NCI-H2029 treated with DMSO at 0.1 percent for 48 hours (cell line): ENCODE measurements at regions not wholly inside any gene's neighbourhood (a gene's known extent, or its start where the extent isn't known, plus 50 kb on each side); places are given as distances from the start of the nearest gene placed in this dataset.

Experiments used
- DNase-seq: peaks from one replicate; lab custom pipeline; 2025; lab: John Stamatoyannopoulos, UW

GRCh38 chr16:7185165-7185564, 147.5 kb upstream of the RBFOX1 start:
- no peak for DNase-seq

GRCh38 chr16:7183768-7184167, 148.9 kb upstream of the RBFOX1 start:
- no peak for DNase-seq

- no peak for DNase-seq
These were observed 150.0 kb upstream of the RBFOX1 start for GRCh38 chr16:7182510-7183109.

- no peak for DNase-seq
These were observed 154.8 kb upstream of the RBFOX1 start for GRCh38 chr16:7177875-7178274.

GRCh38 chr16:7171151-7171550, 161.5 kb upstream of the RBFOX1 start:
- no peak for DNase-seq

GRCh38 chr16:7167626-7168025, 165.0 kb upstream of the RBFOX1 start:
- no peak for DNase-seq

GRCh38 chr16:7161891-7162290, 170.8 kb upstream of the RBFOX1 start:
- no peak for DNase-seq

GRCh38 chr16:7160093-7160492, 172.6 kb upstream of the RBFOX1 start:
- DNase-seq = no peak

- no peak for DNase-seq
These were observed 174.2 kb upstream of the RBFOX1 start for GRCh38 chr16:7158481-7158880.

GRCh38 chr16:7150230-7150629, 182.4 kb upstream of the RBFOX1 start:
- DNase-seq = no peak

- no peak for DNase-seq
These were observed 184.0 kb upstream of the RBFOX1 start for GRCh38 chr16:7148606-7149005.

GRCh38 chr16:7140899-7141298, 191.7 kb upstream of the RBFOX1 start:
- DNase-seq = no peak

GRCh38 chr16:7137560-7138330, 194.9 kb upstream of the RBFOX1 start:
- DNase-seq = peak; percentile 4

- DNase-seq = no peak
These were observed 200.2 kb upstream of the RBFOX1 start for GRCh38 chr16:7132465-7132864.

GRCh38 chr16:7124701-7125100, 207.9 kb upstream of the RBFOX1 start:
- no peak for DNase-seq

GRCh38 chr16:7124242-7124641, 208.4 kb upstream of the RBFOX1 start:
- DNase-seq = no peak

- no peak for DNase-seq
These were observed 215.9 kb upstream of the RBFOX1 start for GRCh38 chr16:7116734-7117133.

GRCh38 chr16:7115898-7116297, 216.7 kb upstream of the RBFOX1 start:
- DNase-seq = no peak

- no peak for DNase-seq
These were observed 218.7 kb upstream of the RBFOX1 start for GRCh38 chr16:7113949-7114348.

- no peak for DNase-seq
These were observed 219.2 kb upstream of the RBFOX1 start for GRCh38 chr16:7113395-7113794.

GRCh38 chr16:7111265-7111664, 221.4 kb upstream of the RBFOX1 start:
- DNase-seq = no peak

- DNase-seq = no peak
These were observed 225.2 kb upstream of the RBFOX1 start for GRCh38 chr16:7107436-7107835.

- no peak for DNase-seq
These were observed 229.6 kb upstream of the RBFOX1 start for GRCh38 chr16:7103056-7103455.

GRCh38 chr16:7101054-7101453, 231.6 kb upstream of the RBFOX1 start:
- no peak for DNase-seq
